OCI-LY3 (cell line): ENCODE measurements at regions not wholly inside any gene's neighbourhood (a gene's known extent, or its start where the extent isn't known, plus 50 kb on each side); places are given as distances from the start of the nearest gene placed in this dataset.
A peak's percentile ranks its signal among the peaks of the same experiment; 100 is the strongest.

Experiments
- H2AFZ ChIP-seq: fragments of 200-600, 300-600 bp; shearing (Covaris generic); 2 replicates; pipeline ENCODE4 v1.6.0; 2014; ENCODE audit warnings: antibody characterized with exemption, low read depth, low read length
- H3K27ac ChIP-seq: fragments of 200-600, 300-600 bp; sonication (generic); 2 replicates; pipeline ENCODE4 v1.5.1; 2014; ENCODE audit warnings: mild to moderate bottlenecking, low read length, moderate library complexity, mixed read lengths
- H3K27me3 ChIP-seq: fragments of 200-600, 300-600 bp; sonication (generic); 2 replicates; pipeline ENCODE4 v1.6.1; 2014; ENCODE audit warnings: low read depth, low read length, mixed read lengths
- H3K36me3 ChIP-seq: fragments of 200-600, 300-600 bp; sonication (generic); replicated peaks from 2 replicates; pipeline ENCODE3; 2014; ENCODE audit warnings: low read depth, low read length, mixed read lengths
- H3K4me1 ChIP-seq: fragments of 300-600, 200-600 bp; sonication (generic); 2 replicates; pipeline ENCODE4 v1.6.1; 2014; ENCODE audit warnings: low read length, mixed read lengths
- H3K4me2 ChIP-seq: fragments of 200-600, 300-600 bp; sonication (generic); 2 replicates; pipeline ENCODE4 v1.6.1; 2014; ENCODE audit warnings: low read length, mixed read lengths
- H3K4me3 ChIP-seq: fragments of 300-600, 200-600 bp; sonication (generic); 2 replicates; pipeline ENCODE4 v1.5.1; 2014; ENCODE audit warnings: antibody characterized with exemption, mild to moderate bottlenecking, low read length, moderate library complexity
- H3K79me2 ChIP-seq: fragments of 300-600, 200-600 bp; shearing (Covaris generic); 2 replicates; pipeline ENCODE4 v1.6.1; 2014; ENCODE audit warnings: mild to moderate bottlenecking, low read length, mixed read lengths
- H3K9ac ChIP-seq: fragments of 300-600, 200-600 bp; shearing (Covaris generic); 2 replicates; pipeline ENCODE4 v1.6.0; 2014; ENCODE audit warnings: mild to moderate bottlenecking, low read length, moderate library complexity
- H3K9me3 ChIP-seq: fragments of 200-600, 300-600 bp; shearing (Covaris generic); 2 replicates; pipeline ENCODE4 v1.6.1; 2014; ENCODE audit warnings: low read length, mixed read lengths; ENCODE audit not compliant: insufficient read depth
- H4K20me1 ChIP-seq: fragments of 200-600, 300-600 bp; sonication (generic); 2 replicates; pipeline ENCODE4 v1.6.1; 2016; ENCODE audit warnings: low read length, mixed read lengths; ENCODE audit not compliant: insufficient read depth
- CTCF ChIP-seq: fragments of 200-600, 300-600 bp; sonication (generic); IDR thresholded peaks from 2 replicates; pipeline ENCODE4 v1.5.1; 2014; ENCODE audit warnings: antibody characterized with exemption, low read length, low read depth
- EZH2phosphoT487 ChIP-seq: fragments of 200-600 bp; shearing (Covaris generic); IDR thresholded peaks from 2 replicates; pipeline ENCODE4 v1.6.1; 2018; ENCODE audit warnings: antibody characterized with exemption, mixed run types, low read depth

GRCh38 chr2:145777297-145777696, 1257.4 kb upstream of the ZEB2 start:
- Histone ChIP-seq H3K4me1 (peaks cover 4% of the 10 kb centered on the region; the same call in 1 of the 2 replicates), H4K20me1 (no peaks in the 10 kb centered on the region), H3K79me2 (no peaks in the 10 kb centered on the region), H3K9me3 (no peaks in the 10 kb centered on the region), H3K36me3 (no peaks in the 10 kb centered on the region), H2AFZ (no peak overlapping the region), H3K27ac (no peak overlapping the region), H3K9ac (no peak overlapping the region), H3K4me2 (no peak overlapping the region), H3K27me3 (no peaks in the 10 kb centered on the region), H3K4me3 (no peak overlapping the region)
- TF ChIP-seq EZH2phosphoT487 (no peak), CTCF (no peak)

GRCh38 chr2:145775591-145775990, 1255.7 kb upstream of the ZEB2 start:
- H3K36me3 ChIP-seq, result no peaks in the 10 kb centered on the region
- H3K79me2 ChIP-seq, result no peaks in the 10 kb centered on the region
- peaks cover 12% of the 10 kb centered on the region for H3K4me1 ChIP-seq
- no peaks in the 10 kb centered on the region for H3K9me3 ChIP-seq
- no peak overlapping the region for H3K27ac ChIP-seq
- no peak overlapping the region for H3K4me3 ChIP-seq
- no peak overlapping the region for H3K4me2 ChIP-seq
- no peaks in the 10 kb centered on the region for H4K20me1 ChIP-seq
- TF ChIP-seq EZH2phosphoT487 (no peak), CTCF (no peak)
- H3K27me3 ChIP-seq, result no peaks in the 10 kb centered on the region
- H2AFZ ChIP-seq, result no peak overlapping the region
- no peak overlapping the region for H3K9ac ChIP-seq

- Histone ChIP-seq H4K20me1 (no peaks in the 10 kb centered on the region), H3K27ac (no peak overlapping the region), H3K4me3 (no peak overlapping the region), H3K27me3 (no peaks in the 10 kb centered on the region), H3K4me1 (peaks cover 8% of the 10 kb centered on the region), H2AFZ (no peak overlapping the region), H3K4me2 (0 out of 2 replicates have a peak overlapping the region, but pooled peaks have one; percentile 3), H3K9me3 (no peaks in the 10 kb centered on the region), H3K9ac (no peak overlapping the region), H3K79me2 (no peaks in the 10 kb centered on the region), H3K36me3 (no peaks in the 10 kb centered on the region)
- TF ChIP-seq CTCF (no peak), EZH2phosphoT487 (no peak)
These were observed 1251.6 kb upstream of the ZEB2 start for GRCh38 chr2:145771525-145771924.

GRCh38 chr2:145769011-145769716, 1249.2 kb upstream of the ZEB2 start:
- no peak overlapping the region for H2AFZ ChIP-seq
- no peak overlapping the region for H3K4me3 ChIP-seq
- H3K4me2 ChIP-seq, result no peak overlapping the region
- no peaks in the 10 kb centered on the region for H3K79me2 ChIP-seq
- no peaks in the 10 kb centered on the region for H4K20me1 ChIP-seq
- H3K27me3 ChIP-seq, result no peaks in the 10 kb centered on the region
- H3K36me3 ChIP-seq, result no peaks in the 10 kb centered on the region
- H3K4me1 ChIP-seq, result peaks cover 8% of the 10 kb centered on the region
- H3K9ac ChIP-seq, result no peak overlapping the region
- H3K27ac ChIP-seq, result no peak overlapping the region
- TF ChIP-seq CTCF (no peak), EZH2phosphoT487 (no peak)
- H3K9me3 ChIP-seq, result no peaks in the 10 kb centered on the region
